ENCODE measurements at regions not wholly inside any gene's neighbourhood (a gene's known extent, or its start where the extent isn't known, plus 50 kb on each side); places are given as distances from the start of the nearest gene placed in this dataset.

GRCh38 chr6:40925341-40925740 is 113.7 kb downstream of the UNC5CL start:
- no peak for TF ChIP-seq EZH2 (IDR thresholded peaks at IDR 0.05)
- no peak for TF ChIP-seq POLR2AphosphoS5 (IDR thresholded peaks at IDR 0.05; ENCODE audit: borderline replicate concordance, low read depth, low read length)
- TF ChIP-seq FOXP2 (optimal IDR thresholded peaks at IDR 0.05; ENCODE audit: control extremely low read depth, extremely low read length, insufficient read depth) = no peak

Data from SK-N-MC (cell line).